HCT116 (cell line): ENCODE measurements at regions not wholly inside any gene's neighbourhood (a gene's known extent, or its start where the extent isn't known, plus 50 kb on each side); places are given as distances from the start of the nearest gene placed in this dataset.

Source experiments
- ATAC-seq: fragments of 200-7000 bp; cut with Tn5 transposase; 2 replicates; pipeline ENCODE4 v1.9.1; 2020; ENCODE audit warnings: mild to moderate bottlenecking, moderate library complexity
- BruUV-seq: library from RNA; stranded (reverse); fragments of 400-500 nt; replicated peaks from 2 replicates; lab custom pipeline; 2021; lab: Mats Ljungman, UMichigan
- CTCF ChIA-PET: fragments of 300-600 bp; sonication (Branson Sonifier 250); formaldehyde crosslinking; loops from one replicate; lab custom pipeline; 2021; ENCODE audit warnings: antibody characterized with exemption; lab: Charles Lee
- POLR2A ChIA-PET: fragments of 300-600, 350-600 bp; sonication (Branson Sonifier 250); formaldehyde crosslinking; loops from one replicate; lab custom pipeline; 2021; ENCODE audit warnings: antibody characterized with exemption; lab: Charles Lee
- RAD21 ChIA-PET, 2 experiments: fragments of 300-600 bp; sonication (Branson Sonifier 250); formaldehyde crosslinking; loops; one replicate each; lab custom pipeline; 2023; ENCODE audit warnings: low total read pairs in 2 of 2; ENCODE audit not compliant: uncharacterized antibody in 2 of 2, unreplicated experiment in 2 of 2, low non-redundant PET in 1 of 2; lab: Charles Lee
- DNase-seq: peaks from one replicate; pipeline ENCODE4 v3.0.0-alpha.2; 2010; ENCODE audit warnings: low read depth, low spot score
- H2AFZ ChIP-seq: fragments of 200-600 bp; shearing (Covaris generic), sonication (generic); 2 replicates; pipeline ENCODE4 v1.6.1; 2017; ENCODE audit warnings: low read depth, mixed run types, mixed read lengths, antibody characterized with exemption, low read length; ENCODE audit not compliant: poor library complexity, severe bottlenecking
- H3K27ac ChIP-seq: 2 replicates; pipeline ENCODE4 v1.5.1; 2012; ENCODE audit warnings: low read depth, low read length
- H3K27me3 ChIP-seq: fragments of 200-600 bp; sonication (generic); 2 replicates; pipeline ENCODE4 v1.6.1; 2016; ENCODE audit warnings: mixed run types, low read length, mixed read lengths; ENCODE audit not compliant: insufficient read depth
- H3K36me3 ChIP-seq, 2 experiments: fragments of 200-500 bp in 1 of 2; fragments of 200-600 bp in 1 of 2; sonication (Bioruptor generic) in 1 of 2; sonication (generic) in 1 of 2; 2 replicates each; pipeline versions ENCODE4 v1.5.1 to v1.6.1; 2014 to 2016; ENCODE audit warnings: low read length in 2 of 2, inconsistent platforms in 1 of 2, mixed read lengths in 1 of 2, mixed run types in 1 of 2; ENCODE audit not compliant: insufficient read depth in 2 of 2, control insufficient read depth in 1 of 2
- H3K4me1 ChIP-seq, 2 experiments: fragments of 200-600 bp in 1 of 2; sonication (generic) in 1 of 2; 2 replicates each; pipeline versions ENCODE4 v1.5.1 to v1.6.1; 2012 to 2017; ENCODE audit warnings: low read length in 2 of 2, inconsistent platforms in 1 of 2, mild to moderate bottlenecking in 1 of 2, mixed read lengths in 1 of 2, mixed run types in 1 of 2, moderate library complexity in 1 of 2; ENCODE audit not compliant: insufficient read depth in 2 of 2, control insufficient read depth in 1 of 2
- H3K4me2 ChIP-seq: fragments of 200-600 bp; sonication (generic); 2 replicates; pipeline ENCODE4 v1.6.1; 2017; ENCODE audit warnings: mixed run types, low read length, mixed read lengths
- H3K4me3 ChIP-seq, 2 experiments: fragments of 200-600 bp in 1 of 2; sonication (generic) in 1 of 2; replicated peaks in 1 of 2; 2 replicates each; pipeline ENCODE4 v1.5.1; 2011 to 2016; ENCODE audit warnings: low read length in 2 of 2, control low read depth in 1 of 2, low read depth in 1 of 2, mild to moderate bottlenecking in 1 of 2, mixed read lengths in 1 of 2, mixed run types in 1 of 2
- H3K79me2 ChIP-seq: fragments of 200-600 bp; sonication (generic); 2 replicates; pipeline ENCODE4 v1.6.1; 2017; ENCODE audit warnings: mild to moderate bottlenecking, mixed run types, low read length, moderate library complexity, mixed read lengths; ENCODE audit not compliant: insufficient read depth
- H3K9ac ChIP-seq: fragments of 200-600 bp; sonication (generic); 2 replicates; pipeline ENCODE4 v1.6.1; 2016; ENCODE audit warnings: low read length, mixed read lengths
- H3K9me2 ChIP-seq: fragments of 200-600 bp; sonication (generic), shearing (Covaris generic); 2 replicates; pipeline ENCODE4 v1.6.1; 2017; ENCODE audit warnings: mixed run types, mild to moderate bottlenecking, moderate library complexity; ENCODE audit not compliant: insufficient read depth
- H3K9me3 ChIP-seq, 2 experiments: fragments of 200-500 bp in 1 of 2; fragments of 200-600 bp in 1 of 2; sonication (Bioruptor generic) in 1 of 2; sonication (generic) in 1 of 2; 2 replicates each; pipeline ENCODE4 v1.6.1; 2014 to 2017; ENCODE audit warnings: low read length in 2 of 2, mixed read lengths in 2 of 2, inconsistent platforms in 1 of 2, low read depth in 1 of 2, mild to moderate bottlenecking in 1 of 2, mixed run types in 1 of 2, moderate library complexity in 1 of 2; ENCODE audit not compliant: control insufficient read depth in 1 of 2, insufficient read depth in 1 of 2
- H4K20me1 ChIP-seq: fragments of 200-600 bp; sonication (generic), shearing (Covaris generic); 2 replicates; pipeline ENCODE4 v1.6.1; 2017; ENCODE audit warnings: mixed run types, mild to moderate bottlenecking, moderate library complexity; ENCODE audit not compliant: insufficient read depth
- ATF3 ChIP-seq: IDR thresholded peaks from 2 replicates; pipeline ENCODE4 v1.6.1; 2012
- CBX3 ChIP-seq: IDR thresholded peaks from 2 replicates; pipeline ENCODE4 v1.6.1; 2012; ENCODE audit warnings: low read depth
- CEBPB ChIP-seq: IDR thresholded peaks from 2 replicates; pipeline ENCODE4 v1.6.1; 2012; ENCODE audit warnings: low read depth
- EGR1 ChIP-seq: IDR thresholded peaks from 2 replicates; pipeline ENCODE4 v1.6.1; 2012; ENCODE audit warnings: low read depth
- ELF1 ChIP-seq: IDR thresholded peaks from 2 replicates; pipeline ENCODE4 v1.6.1; 2012; ENCODE audit warnings: low read depth, borderline replicate concordance
- EZH2 ChIP-seq: fragments of 200-600 bp; sonication (generic); IDR thresholded peaks from 2 replicates; pipeline ENCODE4 v1.6.1; 2017; ENCODE audit warnings: antibody characterized with exemption, mixed run types
- FOSL1 ChIP-seq: IDR thresholded peaks from 2 replicates; pipeline ENCODE4 v1.6.1; 2012; ENCODE audit warnings: low read depth
- JUND ChIP-seq: IDR thresholded peaks from 2 replicates; pipeline ENCODE4 v1.6.1; 2012
- POLR2A ChIP-seq: IDR thresholded peaks from 2 replicates; pipeline ENCODE4 v1.7.0; 2011; ENCODE audit warnings: borderline replicate concordance; ENCODE audit not compliant: insufficient read depth, insufficient read length; ENCODE audit errors: extremely low read depth
- POLR2AphosphoS5 ChIP-seq: IDR thresholded peaks from 2 replicates; pipeline ENCODE4 v1.6.1; 2011; ENCODE audit warnings: mild to moderate bottlenecking, low read depth, low read length, moderate library complexity
- RAD21 ChIP-seq: IDR thresholded peaks from 2 replicates; pipeline ENCODE4 v1.6.1; 2012; ENCODE audit warnings: low read depth, mild to moderate bottlenecking
- SRF ChIP-seq: IDR thresholded peaks from 2 replicates; pipeline ENCODE4 v1.6.1; 2012; ENCODE audit warnings: low read depth
- TCF7L2 ChIP-seq: IDR thresholded peaks from 2 replicates; pipeline ENCODE4 v1.7.0; 2011; ENCODE audit warnings: borderline replicate concordance, inconsistent platforms; ENCODE audit not compliant: insufficient read depth, insufficient read length; ENCODE audit errors: extremely low read depth
- YY1 ChIP-seq: IDR thresholded peaks from 2 replicates; pipeline ENCODE4 v1.6.1; 2011; ENCODE audit warnings: low read length, low read depth, moderate library complexity, mild to moderate bottlenecking; ENCODE audit not compliant: insufficient replicate concordance; ENCODE audit errors: extremely low read depth
- ZBTB33 ChIP-seq: IDR thresholded peaks from 2 replicates; pipeline ENCODE4 v1.6.1; 2011; ENCODE audit warnings: mild to moderate bottlenecking, low read length, moderate library complexity; ENCODE audit not compliant: insufficient replicate concordance; ENCODE audit errors: extremely low read depth
- ZFX ChIP-seq: fragments of 450-650 bp; IDR thresholded peaks from 2 replicates; pipeline ENCODE4 v1.6.1; 2017
- ZNF274 ChIP-seq: fragments of 200-500 bp; sonication (Bioruptor generic); IDR thresholded peaks from 2 replicates; pipeline ENCODE4 v1.6.1; 2014; ENCODE audit warnings: mild to moderate bottlenecking, low read depth, low read length, inconsistent platforms
- intact Hi-C: fragments of 100-400 bp; cut with micrococcal nuclease; formaldehyde crosslinking; loops from 2 replicates; pipeline ENCODE4 v1.10.0; 2022
- TF ChIP-seq, protein P1 (sequence below): IDR thresholded peaks from 2 replicates; pipeline ENCODE4 v1.6.1; 2012
- TF ChIP-seq, protein P2 (sequence below): IDR thresholded peaks from 2 replicates; pipeline ENCODE4 v1.6.1; 2012; ENCODE audit warnings: low read depth

- Histone ChIP-seq H3K9ac (no peak overlapping the region), H3K4me1 (no peaks in the 10 kb centered on the region), H3K79me2 (no peaks in the 10 kb centered on the region), H3K9me3 (no peaks in the 10 kb centered on the region), H3K9me2 (no peaks in the 10 kb centered on the region), H3K27me3 (no peaks in the 10 kb centered on the region), H3K4me3 (no peak overlapping the region), H4K20me1 (no peaks in the 10 kb centered on the region), H3K4me2 (no peak overlapping the region), H3K36me3 (no peaks in the 10 kb centered on the region), H2AFZ (no peak overlapping the region), H3K27ac (no peak overlapping the region)
- ChIA-PET CTCF (interaction anchor here (0.9 to 1.2 kb wide), 2 partner anchors 128 to 395 kb away, joined by 3 to 4 read pairs; no protein-coding TSS in a partner anchor), POLR2A (interaction anchor here (0.6 kb wide), 1 partner anchor 223 kb away, joined by 4 read pairs; no protein-coding TSS in a partner anchor), RAD21 (no interaction called here)
- TF ChIP-seq ZBTB33, result no peak
- TF ChIP-seq JUND, result no peak
- TF ChIP-seq, protein P1, sequence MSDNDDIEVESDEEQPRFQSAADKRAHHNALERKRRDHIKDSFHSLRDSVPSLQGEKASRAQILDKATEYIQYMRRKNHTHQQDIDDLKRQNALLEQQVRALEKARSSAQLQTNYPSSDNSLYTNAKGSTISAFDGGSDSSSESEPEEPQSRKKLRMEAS, result no peak
- no peak for TF ChIP-seq CEBPB
- no peak for TF ChIP-seq EZH2
- no peak for TF ChIP-seq YY1
- TF ChIP-seq TCF7L2, result no peak
- TF ChIP-seq RAD21, result no peak
- no peak for TF ChIP-seq CBX3
- no peak for TF ChIP-seq POLR2AphosphoS5
- no peak for TF ChIP-seq ELF1
- no peak for TF ChIP-seq EGR1
- no peak for TF ChIP-seq ZFX
- no peak for TF ChIP-seq ATF3
- TF ChIP-seq ZNF274, result no peak
- no peak for TF ChIP-seq SRF
- TF ChIP-seq POLR2A, result no peak
- TF ChIP-seq, protein P2, sequence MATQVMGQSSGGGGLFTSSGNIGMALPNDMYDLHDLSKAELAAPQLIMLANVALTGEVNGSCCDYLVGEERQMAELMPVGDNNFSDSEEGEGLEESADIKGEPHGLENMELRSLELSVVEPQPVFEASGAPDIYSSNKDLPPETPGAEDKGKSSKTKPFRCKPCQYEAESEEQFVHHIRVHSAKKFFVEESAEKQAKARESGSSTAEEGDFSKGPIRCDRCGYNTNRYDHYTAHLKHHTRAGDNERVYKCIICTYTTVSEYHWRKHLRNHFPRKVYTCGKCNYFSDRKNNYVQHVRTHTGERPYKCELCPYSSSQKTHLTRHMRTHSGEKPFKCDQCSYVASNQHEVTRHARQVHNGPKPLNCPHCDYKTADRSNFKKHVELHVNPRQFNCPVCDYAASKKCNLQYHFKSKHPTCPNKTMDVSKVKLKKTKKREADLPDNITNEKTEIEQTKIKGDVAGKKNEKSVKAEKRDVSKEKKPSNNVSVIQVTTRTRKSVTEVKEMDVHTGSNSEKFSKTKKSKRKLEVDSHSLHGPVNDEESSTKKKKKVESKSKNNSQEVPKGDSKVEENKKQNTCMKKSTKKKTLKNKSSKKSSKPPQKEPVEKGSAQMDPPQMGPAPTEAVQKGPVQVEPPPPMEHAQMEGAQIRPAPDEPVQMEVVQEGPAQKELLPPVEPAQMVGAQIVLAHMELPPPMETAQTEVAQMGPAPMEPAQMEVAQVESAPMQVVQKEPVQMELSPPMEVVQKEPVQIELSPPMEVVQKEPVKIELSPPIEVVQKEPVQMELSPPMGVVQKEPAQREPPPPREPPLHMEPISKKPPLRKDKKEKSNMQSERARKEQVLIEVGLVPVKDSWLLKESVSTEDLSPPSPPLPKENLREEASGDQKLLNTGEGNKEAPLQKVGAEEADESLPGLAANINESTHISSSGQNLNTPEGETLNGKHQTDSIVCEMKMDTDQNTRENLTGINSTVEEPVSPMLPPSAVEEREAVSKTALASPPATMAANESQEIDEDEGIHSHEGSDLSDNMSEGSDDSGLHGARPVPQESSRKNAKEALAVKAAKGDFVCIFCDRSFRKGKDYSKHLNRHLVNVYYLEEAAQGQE, result no peak
- no peak for TF ChIP-seq FOSL1
- DNase-seq (no peak), ATAC-seq (no peak)
- BruUV-seq, result no TSS peak
- intact Hi-C loops, result no loop called here
Observed at GRCh38 chr2:235244255-235245220, 249.3 kb upstream of the AGAP1 start.
